ENCODE measurements at regions not wholly inside any gene's neighbourhood (a gene's known extent, or its start where the extent isn't known, plus 50 kb on each side); places are given as distances from the start of the nearest gene placed in this dataset.

DNA sequence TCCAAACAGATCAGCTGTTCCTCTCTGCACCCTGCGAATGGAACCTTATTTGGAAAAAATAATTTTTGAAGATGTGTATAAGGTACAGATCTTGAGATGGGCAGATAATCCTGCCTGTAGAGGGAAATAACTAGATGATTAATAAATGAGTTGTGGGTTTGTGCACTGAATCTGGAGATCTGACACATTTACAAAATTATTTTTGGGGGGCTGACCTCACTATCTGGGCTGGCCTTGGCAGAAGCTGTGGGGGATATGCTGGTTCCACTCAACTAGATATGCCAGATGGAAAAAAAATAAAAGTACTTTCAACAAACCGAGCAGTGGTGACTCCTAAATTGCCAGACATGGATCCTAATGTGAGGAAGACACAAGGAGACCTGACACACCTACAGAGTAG, 552.2 kb upstream of the AMELY start:
- DNase-seq: no peak

DNA sequence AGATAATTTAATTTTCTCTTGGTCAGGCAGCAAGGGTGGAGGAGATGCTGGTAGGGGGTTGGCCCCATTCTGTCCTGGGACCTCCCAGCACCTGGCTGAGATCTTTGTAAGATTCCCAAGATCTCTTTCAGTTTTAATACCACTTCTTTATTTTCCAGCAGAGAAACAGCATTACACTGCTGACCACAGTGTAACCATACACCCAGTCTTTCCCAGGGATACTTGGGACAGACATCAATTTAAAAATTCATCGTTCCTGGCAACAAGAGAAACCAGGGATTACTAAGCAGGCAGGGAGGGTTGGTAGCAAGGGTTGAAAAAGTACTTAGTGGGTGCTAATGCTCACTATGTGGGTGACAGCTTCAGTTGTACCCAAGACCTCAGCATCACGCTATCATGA, 551.6 kb upstream of the AMELY start:
- no peak for DNase-seq

DNA sequence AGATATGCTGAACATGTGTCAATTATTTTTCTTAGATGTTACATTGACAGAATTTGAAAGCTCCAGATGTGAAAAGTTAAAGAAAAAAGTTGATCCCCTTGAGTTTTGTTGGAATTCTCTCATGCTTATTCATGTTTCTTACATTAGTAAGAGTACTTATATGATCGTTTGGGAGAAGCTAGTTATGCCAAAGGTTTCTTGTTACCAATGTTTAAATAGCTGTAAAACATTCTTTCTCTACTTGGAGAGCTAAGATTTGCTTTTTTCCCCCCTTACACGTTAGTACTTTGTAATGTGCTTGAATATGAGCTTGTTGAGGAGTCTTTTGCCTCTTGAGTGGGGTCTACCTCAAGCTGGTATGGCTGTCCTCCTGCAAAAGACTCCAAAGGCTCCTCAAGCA, 551.1 kb upstream of the AMELY start:
- no peak for DNase-seq

DNA sequence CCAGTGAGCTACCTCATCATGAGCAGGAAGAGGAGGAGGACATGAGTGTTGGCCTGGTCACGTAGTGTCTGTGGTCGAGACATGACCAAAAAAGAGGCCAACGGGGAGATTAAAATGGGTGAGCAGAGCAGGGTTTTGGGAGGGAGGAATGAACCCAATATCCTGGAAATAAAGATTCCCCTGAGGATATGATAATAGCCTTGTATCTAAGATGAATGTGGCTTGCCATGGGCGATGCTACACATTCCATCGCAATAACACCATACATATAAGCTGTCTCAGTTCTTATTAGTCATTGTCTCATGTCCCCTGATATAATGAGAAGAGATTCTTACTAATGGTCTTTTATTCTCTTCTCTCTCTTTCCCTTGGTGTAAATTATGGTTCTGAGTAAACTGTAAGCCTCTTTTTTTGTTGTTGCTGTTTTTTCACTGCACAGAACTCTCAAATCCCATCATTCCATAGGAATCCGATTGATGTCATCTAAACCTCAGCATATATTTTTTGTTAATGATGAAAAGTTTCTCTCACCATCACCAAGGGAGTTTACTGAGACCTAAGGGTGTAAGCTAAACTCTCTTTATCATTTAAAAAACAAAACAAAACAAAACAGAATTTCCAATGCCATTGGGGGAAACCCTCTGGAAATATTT, 550.4 kb upstream of the AMELY start:
- no peak for DNase-seq

DNA sequence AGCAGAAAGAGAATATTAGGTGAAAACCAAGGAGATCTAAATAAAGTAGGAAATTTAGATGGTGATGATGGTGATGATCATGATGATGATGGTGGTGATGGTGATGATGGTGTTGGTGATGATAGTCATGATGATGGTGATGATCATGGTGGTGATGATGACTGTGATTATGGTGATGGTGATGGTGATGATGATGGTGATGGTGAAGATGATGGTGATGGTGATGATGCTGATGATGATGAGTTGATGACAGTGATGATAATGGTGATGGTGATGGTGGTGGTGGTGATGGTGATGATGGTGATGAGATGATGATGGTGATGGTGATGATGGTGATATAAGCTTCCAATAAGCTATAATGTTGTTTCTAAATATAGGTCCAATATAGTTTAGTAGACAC, 548.2 kb upstream of the AMELY start:
- no peak for DNase-seq

DNA sequence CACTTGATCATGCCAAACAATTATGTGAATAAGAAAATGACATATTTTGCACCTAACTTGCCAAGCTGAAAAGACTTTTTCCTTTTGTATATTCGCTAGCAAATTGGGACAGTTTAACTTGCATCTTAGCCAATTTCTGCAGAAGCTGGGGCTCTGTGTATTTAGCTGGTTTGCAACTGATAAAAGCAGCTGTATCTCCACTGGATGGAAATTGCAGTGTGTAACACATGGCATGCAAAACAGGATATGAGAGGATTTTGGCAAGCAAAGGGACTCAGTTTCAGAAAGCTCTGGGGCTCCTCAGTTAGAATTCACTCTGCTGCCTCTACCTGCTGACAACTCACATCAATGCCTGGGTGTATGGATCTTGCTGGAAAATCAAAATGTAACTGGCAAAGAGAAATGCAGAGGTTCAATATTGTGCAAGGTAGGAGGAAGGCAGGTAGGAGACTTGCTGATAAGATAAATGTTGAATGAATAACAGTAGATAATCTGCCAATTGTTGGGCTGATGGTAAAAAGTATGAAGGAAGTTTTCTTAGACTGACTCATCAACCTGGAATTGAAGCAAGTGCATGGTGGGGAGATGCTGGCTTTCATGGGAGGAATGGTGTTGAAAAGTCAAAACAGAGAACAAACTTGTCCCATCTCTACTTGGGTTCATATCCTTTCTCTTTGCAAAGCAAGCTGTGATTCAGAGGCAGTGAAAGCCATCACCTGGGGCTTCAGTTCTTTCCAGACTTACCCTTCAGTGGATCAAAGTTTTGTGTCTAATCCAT, 546.9 kb upstream of the AMELY start:
- DNase-seq: no peak

DNA sequence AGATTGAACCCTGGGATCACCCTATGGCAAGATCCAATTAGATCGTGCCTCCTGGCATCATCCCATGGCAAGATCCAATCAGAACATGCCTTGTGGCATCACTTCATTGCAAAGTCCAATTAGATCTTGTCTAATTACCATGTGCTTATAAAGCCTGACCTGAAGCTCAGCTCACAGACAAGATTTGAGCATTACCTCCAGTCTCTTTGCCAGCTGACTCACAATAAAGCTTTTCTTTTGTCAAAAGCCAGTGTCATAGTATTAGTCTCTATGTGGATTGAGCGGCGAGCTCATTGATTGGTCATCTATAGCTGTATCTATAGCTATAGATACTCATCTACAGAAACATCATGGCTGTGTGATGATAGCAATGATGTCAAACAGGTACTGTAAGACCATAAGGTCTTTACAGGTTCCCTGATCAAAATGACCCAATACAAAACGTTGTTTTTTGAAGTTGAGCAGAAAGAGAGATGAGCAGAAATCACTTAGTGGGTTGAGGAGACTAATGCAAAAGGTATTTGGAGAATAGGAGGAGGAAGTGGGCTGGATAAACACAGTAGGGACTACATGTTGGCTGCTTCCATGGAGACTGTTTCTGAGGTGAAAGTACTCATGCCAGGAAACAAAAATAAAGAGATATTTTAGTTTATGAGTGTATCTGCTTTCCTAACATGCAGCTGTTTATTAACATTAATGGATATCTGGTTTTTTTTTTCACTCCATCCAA, 545.9 kb upstream of the AMELY start:
- DNase-seq: no peak

DNA sequence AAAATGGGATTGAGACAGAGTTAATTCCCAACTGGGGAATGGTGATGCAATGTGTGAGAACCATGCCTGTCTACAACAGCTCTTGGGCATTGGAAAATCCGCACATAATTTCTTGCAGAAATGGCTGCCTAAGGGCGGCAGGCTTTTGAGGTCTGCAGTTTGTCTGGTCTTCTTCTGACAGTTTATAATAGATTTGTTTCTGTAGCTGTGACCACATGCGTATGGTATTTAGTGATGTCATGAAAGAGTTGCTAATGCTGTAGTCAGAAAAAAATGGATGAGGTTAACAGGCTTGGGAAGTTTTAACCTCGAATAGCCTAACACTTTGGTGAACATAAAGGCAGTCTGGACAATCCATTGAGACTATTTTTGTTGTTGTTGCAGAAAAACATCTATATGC, 544.1 kb upstream of the AMELY start:
- no peak for DNase-seq

DNA sequence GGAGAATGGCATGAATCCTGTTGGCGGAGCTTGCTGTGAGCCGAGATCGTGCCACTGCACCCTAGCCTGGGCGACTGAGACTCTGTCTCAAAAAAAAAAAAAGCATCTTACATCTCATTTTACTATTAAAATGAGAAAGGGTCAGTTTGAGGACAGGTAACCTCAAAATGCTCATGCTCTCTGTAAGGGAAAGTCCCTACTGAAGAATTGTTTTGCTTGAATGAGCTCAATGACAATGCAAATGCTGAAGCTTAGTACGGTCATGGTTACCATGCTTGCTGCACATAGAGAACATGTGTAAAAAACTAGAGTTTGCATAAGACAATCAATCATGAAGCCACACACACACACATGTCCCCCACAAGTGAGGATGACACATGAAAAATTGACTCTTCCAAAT, 541.8 kb upstream of the AMELY start:
- no peak for DNase-seq

DNA sequence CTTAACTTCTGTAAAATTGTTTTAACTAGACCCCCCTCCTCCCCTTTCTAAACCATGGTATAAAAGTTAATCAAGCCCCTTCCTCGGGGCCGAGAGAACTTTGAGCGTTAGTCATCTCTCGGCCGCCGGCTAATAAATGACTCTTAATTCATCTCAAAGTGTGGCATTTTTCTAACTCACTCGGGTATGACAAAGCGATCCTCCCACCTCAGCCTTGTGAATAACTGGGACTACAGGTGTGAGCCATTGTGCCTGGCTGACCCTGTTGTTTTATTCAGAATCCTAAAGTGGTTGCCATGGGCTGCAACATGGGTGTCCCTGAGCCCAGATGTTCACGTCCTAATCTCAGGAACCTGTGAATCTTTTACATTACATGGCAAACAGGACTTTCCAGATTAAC, 540.7 kb upstream of the AMELY start:
- DNase-seq: no peak

DNA sequence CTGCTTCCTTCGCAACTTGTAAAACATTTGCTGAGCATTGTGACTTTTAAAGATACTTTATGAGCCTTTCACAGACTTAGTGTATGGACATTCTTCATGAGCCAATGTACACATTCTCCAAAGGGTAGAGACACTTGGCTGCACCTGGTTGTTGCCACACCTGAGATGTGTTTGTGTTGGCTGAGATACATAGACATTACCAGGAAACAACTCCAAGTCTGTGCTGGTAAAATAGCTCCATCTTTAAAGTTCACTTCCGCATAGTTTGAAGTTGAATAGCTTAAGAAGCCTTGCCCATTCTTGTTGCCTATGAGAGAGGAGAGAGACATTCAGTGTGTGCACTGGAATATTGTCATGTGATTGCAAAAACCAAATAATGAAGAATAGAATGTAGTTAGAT, 538.3 kb upstream of the AMELY start:
- no peak for DNase-seq

DNA sequence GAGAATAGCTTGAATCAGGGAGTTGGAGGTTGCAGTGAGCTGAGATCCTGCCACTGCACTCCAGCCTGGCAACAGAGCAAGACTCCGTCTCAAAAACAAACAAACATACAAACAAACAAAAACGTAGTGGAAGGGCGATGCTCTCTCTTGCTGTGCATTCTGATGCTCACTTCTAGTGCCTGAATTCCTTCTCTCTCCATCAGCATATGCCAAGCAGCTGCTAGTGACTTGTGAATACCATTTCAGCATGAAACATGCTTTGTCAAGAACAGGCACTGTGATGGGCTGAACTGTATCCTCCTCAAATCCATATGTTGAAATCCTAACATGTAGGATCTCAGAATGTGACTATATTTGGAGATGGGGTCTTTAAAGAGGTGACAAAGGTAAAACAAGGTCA, 537.1 kb upstream of the AMELY start:
- DNase-seq: no peak

DNA sequence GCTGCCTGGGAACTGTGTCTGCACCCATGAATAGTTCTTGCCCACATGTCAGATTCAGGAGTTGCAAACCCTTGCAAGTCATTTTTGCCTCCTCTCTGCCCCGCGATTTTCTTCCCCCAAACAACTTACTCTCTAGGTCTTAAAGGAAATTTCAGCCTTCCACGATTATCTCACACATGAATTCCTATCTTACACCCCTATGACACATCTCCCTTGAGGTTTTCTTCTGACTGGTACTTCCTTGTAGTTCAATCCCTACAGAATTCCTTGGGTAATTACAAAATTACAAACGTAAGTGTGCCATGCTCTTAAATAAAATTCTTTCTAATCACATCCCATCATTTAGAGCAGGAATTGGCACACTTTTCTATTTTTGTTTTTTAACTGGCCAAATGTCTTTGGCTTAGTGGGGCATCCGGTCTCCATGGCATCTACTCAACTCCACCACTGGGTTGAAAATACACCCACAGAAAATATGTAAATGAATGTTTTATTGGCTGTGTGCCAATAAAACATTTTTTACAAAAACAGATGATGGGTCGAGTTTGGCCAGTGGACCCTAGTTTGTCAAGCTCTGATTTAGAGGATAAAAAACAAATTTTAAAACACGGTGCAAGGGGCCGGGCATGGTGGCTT, 536.4 kb upstream of the AMELY start:
- no peak for DNase-seq

DNA sequence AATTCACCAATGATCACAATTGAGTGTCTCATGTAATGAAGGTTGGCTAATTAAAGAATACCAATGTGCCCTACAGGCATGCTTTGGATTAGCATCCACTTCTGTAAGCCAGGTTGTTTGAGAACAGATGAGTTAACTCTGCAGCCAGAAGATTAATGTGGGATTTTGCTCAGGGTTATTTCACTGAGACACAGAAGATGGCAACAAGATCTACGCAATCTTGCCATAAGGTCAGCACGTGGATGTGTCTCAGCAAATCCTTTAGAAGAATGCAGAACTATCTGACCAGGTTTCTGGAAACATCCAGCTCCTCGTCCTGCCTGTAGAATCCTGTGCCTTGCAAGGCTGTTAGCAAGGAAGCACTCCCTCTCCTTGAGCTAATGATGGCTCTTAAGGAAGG, 532.6 kb upstream of the AMELY start:
- no peak for DNase-seq

DNA sequence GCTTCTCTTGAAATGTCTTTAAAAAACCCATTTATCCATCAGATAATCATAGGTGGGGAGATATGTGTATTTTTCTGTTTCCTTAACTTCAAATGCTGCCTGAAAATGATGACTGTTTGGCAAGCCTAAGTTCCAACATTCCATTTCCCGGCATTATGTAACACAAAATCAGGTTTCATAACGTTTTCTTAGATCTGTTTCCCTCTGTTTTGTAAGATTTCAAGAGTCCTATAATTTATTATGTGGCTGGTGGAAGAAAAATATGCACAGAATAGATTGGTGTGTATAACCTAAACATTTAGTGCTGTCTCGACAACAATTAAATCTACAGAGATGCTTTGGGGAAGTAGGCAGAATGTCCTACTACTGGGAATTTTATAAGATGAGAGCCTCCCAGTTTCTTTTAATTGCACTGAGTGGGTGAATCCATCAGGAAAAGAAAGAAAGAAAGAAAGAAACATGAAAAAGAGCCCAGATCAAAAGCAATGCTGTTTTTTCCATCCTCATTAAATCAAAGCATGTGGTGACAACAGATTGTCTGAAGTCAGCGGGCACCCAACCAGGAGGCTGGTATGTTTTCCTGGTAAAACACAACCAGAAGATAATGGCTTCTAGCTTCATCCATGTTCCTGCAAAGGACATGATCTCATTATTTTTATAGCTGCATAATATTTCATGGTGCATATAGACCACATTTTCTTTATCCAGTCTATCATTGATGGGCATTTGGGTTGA, 529.4 kb upstream of the AMELY start:
- DNase-seq: no peak

DNA sequence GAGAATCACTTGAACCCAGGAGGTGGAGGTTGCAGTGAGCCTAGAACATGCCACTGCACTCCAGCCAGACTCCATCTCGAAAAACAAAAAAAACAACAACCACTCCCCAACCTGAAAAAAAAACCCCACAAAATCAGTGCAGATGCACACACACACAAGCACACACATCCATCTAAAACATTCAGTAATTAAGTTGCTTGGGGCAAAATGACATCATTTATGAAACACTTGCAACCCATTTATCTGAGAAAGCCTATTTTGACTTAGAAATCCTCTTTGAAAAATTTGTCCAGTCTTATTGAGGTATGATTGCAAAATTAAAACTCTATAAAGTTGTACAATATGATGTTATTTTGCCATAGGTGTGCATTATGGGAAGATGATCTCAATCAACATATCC, 525.5 kb upstream of the AMELY start:
- DNase-seq: no peak

DNA sequence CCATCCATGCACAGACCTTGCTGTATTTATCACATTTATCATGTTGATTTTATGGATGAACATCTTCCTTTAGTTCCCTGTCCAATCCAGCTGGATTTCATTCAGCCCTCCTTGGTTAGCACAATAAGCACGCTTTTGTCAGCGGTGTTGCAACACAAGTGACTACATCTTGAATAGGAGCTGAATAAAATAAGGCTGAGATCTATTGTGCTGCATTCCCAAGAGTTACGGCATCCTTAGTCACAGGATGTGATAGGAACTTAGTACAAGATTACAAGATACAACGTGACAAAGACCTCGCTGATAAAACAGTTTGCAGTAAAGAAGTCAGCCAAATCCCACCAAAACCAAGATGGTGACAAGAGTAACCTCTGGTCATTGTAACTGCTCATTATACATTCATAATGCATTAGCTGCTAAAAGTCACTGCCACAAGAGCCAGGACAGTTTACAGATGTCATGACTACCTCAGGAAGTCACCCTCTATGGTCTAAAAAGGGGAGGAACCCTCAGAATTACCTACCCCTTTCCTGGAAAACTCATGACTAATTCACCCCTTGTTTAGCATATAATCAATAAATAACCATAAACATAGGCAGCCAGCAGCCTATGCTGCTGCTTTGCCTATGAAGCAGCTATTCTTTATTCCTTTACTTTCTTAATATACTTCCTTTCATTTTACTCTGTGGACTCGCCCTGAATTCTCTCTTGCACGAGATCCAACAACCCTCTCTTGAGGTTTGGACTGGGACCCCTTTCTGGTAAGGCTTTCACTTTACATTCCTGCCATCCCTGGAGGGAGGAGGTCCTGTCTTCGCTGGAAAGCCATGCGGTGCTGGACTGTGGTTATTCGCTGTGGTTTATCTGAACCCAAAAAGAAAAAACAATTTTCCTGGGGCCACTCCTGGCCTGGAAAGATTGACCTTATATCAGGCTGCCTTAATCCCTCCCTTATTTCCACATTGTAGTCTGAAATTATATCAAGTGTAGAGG, 522.6 kb upstream of the AMELY start:
- DNase-seq: no peak

DNA sequence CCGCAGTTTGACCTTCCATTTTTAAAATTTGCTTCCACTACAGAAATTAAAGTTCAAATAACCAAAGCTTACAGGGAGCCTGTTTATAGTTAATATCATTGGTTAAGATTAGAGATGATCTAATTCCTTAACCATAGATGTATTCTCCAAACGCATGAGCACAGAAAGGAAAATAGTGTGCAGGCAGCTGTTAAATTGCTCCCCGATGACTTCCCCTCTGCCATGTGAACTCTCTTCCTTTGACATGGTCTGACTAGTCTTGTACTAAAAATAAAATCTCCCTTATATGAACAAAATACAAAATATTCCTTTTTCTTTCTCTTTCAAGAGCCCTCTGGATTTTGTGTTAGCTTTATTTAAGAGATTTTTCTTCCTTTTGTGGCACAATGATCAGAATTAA, 507.6 kb upstream of the AMELY start:
- no peak for DNase-seq

DNA sequence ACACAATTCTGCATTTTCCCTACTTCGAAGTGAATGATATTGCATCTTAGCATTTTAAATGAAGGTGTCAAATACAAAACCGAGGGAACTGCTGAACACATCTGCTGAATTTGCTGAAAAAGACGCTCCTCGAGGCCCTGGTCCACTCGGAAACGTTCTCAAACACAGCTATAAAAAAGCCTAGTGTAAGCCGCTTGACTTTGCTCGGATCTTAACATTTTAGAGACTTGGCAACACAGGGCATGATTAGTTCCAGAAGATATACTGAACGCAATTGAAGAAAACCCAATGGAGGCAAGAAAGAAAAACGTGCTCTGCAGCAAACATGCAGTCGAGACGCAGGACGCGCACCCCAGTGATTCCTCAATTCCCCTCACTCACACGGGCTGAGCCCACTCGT, 506.4 kb upstream of the AMELY start:
- DNase-seq: no peak

DNA sequence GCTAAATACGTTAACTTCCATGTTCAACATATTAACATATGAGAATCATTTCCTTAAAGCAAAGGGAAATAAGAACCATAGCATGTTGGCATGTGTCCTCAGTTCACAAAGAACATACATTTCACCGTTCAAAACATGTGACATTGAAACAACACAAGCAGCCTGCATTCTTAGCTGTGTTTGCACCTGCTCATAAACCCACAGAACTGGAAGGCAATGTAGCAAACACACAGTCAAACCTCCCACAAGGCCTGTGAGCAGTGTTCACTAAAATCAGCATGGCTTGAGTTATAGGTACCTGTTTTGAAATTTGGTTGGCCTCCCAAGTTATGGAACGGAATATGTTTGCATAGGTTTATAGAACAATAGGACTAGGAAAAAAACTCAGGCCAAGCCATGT, 504.9 kb upstream of the AMELY start:
- no peak for DNase-seq

DNA sequence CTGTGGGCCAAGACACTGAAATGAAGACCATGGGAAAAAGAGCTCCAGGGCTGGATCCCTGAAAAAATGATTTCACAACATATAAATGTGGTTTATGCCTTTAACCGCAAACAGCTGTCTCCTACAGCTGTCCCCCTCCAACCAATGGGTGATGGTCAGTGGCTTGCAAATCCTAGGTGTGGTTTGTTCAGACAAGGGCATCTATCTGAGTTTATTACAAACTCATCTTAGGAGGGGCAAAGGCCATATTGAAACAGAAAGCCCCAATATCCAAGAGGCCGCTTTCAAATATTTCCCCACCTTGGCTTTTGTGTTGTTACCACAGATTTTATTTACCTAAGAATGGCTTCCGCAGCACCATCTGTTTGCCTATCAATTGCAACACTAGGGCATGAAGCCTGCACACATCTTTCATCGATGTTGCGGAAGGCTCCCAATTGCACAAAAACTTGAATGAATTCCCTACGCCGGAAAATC, 503.6 kb upstream of the AMELY start:
- no peak for DNase-seq

DNA sequence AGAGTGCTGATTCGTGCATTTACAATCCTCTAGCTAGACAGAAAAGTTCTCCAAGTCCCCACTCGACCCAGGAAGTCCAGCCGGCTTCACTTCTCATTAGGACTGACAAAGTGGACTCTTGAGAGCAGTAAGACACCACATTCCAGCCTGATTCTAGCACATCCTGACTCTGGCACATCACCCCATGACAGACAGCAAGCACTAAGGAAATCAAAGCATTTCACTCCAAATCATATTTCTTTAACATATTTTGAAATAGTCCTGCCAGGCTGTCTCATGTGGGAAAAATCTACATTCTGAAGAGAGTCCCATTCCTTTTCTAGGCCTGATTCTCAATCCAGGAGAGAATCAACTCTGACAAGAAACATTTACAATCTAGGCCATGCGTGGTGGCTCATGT, 478.5 kb upstream of the AMELY start:
- DNase-seq: no peak
